ENCODE measurements at regions not wholly inside any gene's neighbourhood (a gene's known extent, or its start where the extent isn't known, plus 50 kb on each side); places are given as distances from the start of the nearest gene placed in this dataset.

- peak; percentile 54 for DNase-seq
Observed at GRCh38 chr13:74325106-74325505, 190.9 kb upstream of the KLF12 start.

GRCh38 chr13:74324338-74324737, 190.1 kb upstream of the KLF12 start:
- no peak for DNase-seq

GRCh38 chr13:74322562-74322961, 188.4 kb upstream of the KLF12 start:
- DNase-seq, result no peak

- no peak for DNase-seq
Observed at GRCh38 chr13:74320282-74320681, 186.1 kb upstream of the KLF12 start.

- DNase-seq, result no peak
Observed at GRCh38 chr13:74316547-74316946, 182.3 kb upstream of the KLF12 start.

GRCh38 chr13:74306496-74306895, 172.3 kb upstream of the KLF12 start:
- DNase-seq, result no peak

- no peak for DNase-seq
Observed at GRCh38 chr13:74305876-74306275, 171.7 kb upstream of the KLF12 start.

- no peak for DNase-seq
Observed at GRCh38 chr13:74301258-74301935, 167.2 kb upstream of the KLF12 start.

GRCh38 chr13:74300162-74300561, 166.0 kb upstream of the KLF12 start:
- no peak for DNase-seq

GRCh38 chr13:74299721-74300120, 165.5 kb upstream of the KLF12 start:
- no peak for DNase-seq

- no peak for DNase-seq
Observed at GRCh38 chr13:74298923-74299322, 164.7 kb upstream of the KLF12 start.

GRCh38 chr13:74289861-74290773, 155.9 kb upstream of the KLF12 start:
- DNase-seq, result peak; percentile 59

- DNase-seq, result no peak
Observed at GRCh38 chr13:74289107-74289506, 154.9 kb upstream of the KLF12 start.

- no peak for DNase-seq
Observed at GRCh38 chr13:74288361-74288911, 154.2 kb upstream of the KLF12 start.

GRCh38 chr13:74287724-74288169, 153.5 kb upstream of the KLF12 start:
- DNase-seq, result peak; percentile 23

GRCh38 chr13:74280795-74281490, 146.7 kb upstream of the KLF12 start:
- DNase-seq, result no peak

- DNase-seq, result no peak
Observed at GRCh38 chr13:74280093-74280794, 146.0 kb upstream of the KLF12 start.

- DNase-seq, result no peak
Observed at GRCh38 chr13:74278901-74279300, 144.7 kb upstream of the KLF12 start.

- DNase-seq, result no peak
Observed at GRCh38 chr13:74274916-74275315, 140.7 kb upstream of the KLF12 start.

GRCh38 chr13:74273581-74273980, 139.4 kb upstream of the KLF12 start:
- no peak for DNase-seq

GRCh38 chr13:74272826-74273225, 138.6 kb upstream of the KLF12 start:
- no peak for DNase-seq

GRCh38 chr13:74270018-74270417, 135.8 kb upstream of the KLF12 start:
- no peak for DNase-seq

- no peak for DNase-seq
Observed at GRCh38 chr13:74266861-74267260, 132.7 kb upstream of the KLF12 start.
